Ammon's horn (tissue), 1 donor: ENCODE measurements at regions not wholly inside any gene's neighbourhood (a gene's known extent, or its start where the extent isn't known, plus 50 kb on each side); places are given as distances from the start of the nearest gene placed in this dataset.

Source experiments
- DNase-seq: peaks from one replicate; pipeline ENCODE4 v3.0.0-alpha.2; 2016; ENCODE audit warnings: low spot score

DNA sequence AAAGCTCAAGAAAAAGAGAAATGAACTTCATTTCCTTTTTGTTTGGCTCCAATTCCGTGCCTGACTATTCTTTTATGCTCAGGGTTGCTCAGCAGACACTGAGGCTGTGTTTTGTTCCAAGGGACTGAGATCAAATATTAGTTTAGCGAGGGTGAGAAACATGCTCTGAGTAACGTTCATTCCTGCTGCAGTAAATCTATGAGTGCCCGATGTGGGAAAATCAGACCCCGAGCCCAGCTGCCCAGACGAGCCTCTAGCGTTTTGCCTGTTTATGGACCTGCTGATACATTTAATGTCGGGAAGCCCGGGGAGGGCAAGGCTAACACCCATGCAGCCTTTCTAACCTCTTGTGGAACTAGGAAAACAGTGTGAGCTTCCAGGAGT is 119.2 kb downstream of the VAPA start:
- no peak for DNase-seq

GRCh38 chr18:10035281-10035991 is 121.6 kb downstream of the VAPA start:
- no peak for DNase-seq

GRCh38 chr18:10036479-10036878 is 122.7 kb downstream of the VAPA start:
- DNase-seq, result no peak

DNA sequence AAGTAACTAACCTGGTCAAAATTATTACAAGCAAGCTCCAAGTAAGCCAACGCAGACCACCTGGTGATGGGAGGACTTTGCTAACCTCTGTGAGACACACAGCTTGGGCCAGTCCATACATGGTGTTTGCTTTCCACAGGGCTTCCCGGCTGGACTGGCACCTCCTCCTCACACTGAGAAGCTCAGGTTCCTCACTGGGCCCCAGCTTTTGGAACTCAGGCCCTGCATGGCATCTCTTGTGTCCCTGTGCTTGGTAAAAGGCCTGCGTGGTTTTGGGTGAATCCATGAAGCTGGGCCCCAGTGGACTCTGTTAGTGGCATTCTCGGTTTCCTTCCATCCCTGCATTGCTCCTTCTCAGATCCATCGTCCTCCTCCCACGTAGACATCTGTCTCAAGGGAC is 123.4 kb downstream of the VAPA start:
- DNase-seq, result no peak

GRCh38 chr18:10038268-10038667 is 124.5 kb downstream of the VAPA start:
- DNase-seq, result no peak

DNA sequence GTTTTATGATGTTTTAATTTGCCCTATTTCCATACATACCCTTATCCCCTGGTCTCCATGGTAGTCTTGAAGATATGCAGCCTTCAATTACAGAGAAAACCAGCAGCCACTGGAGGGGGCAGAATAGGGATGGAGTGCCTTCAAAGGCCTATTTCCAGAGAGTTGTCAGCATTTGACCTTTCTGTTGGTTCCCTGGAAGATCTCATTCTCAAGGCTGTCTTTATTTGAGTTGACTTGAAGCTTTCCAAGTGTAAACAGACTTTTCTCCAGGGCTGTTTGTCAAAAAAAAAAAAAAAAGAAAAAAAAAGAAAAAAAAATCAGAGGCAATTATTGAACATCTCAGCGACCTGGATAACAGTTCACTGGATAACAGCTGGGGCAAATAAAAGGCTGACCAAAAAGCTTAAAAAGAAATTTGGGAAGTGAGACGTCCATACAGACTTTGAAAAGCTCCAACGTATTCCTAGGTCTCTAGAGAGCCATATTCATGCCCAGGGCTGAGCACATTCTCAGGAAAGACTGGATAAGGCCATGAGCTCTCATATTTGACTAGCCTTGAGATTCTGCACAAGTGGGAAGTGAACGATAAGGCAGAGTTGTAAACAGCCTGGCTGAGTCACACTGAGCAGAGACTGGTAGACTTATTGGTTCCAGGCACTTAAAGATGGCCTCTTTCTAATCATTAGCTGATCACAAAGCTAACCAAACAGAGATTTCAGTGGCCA is 126.6 kb downstream of the VAPA start:
- no peak for DNase-seq

DNA sequence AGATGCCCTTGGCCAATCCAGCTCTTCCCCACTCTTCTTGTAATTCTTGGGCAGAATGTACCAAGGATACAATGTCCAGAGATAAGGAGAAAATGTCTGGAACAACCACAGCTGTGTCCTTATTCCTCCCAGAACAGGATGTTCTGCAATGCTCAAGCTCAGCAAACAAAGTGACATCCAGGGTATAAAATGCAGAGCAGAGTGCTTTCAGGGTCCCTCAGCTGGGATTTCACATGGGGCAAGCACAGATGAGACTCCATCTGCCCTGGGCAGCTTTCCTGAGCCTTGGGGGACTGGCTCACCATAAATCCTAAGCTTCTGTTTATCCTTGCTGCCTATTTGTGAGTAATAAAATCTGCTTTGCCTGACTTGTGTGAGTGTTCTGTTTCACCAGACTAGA is 127.4 kb downstream of the VAPA start:
- no peak for DNase-seq

GRCh38 chr18:10042492-10042891 is 128.7 kb downstream of the VAPA start:
- DNase-seq, result no peak

- DNase-seq, result no peak
These were observed 130.2 kb downstream of the VAPA start for GRCh38 chr18:10044054-10044453.

DNA sequence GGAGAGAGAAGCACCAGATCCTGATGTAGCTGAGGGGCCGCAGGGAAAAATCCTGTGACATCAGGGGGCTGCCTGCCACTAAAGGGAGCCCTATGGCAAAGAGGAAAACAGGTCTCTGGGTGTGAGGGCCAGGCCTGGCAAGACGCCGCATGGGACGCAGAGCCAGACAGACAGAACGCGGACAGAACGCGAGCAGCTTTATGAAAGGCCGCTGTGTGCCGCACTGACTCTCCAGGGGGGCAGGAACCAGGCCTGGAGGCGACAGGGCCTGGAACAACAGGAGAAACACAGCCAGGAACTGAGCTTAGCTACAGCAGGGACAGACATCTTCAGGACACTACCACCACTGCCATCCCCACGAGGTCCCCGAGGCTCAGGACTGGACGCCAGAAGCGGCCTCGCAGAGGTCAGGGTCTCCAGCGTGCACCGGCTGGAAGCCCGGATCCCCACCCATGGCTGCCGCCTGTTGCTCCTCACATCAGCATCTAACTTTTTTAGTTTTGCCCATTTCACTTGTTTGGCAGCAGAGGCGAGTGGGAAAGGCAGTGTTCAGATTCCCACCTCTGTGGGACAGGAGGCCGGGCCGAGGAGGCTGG is 131.6 kb downstream of the VAPA start:
- peak; percentile 85 for DNase-seq

- no peak for DNase-seq
These were observed 132.5 kb downstream of the VAPA start for GRCh38 chr18:10046178-10046807.

DNA sequence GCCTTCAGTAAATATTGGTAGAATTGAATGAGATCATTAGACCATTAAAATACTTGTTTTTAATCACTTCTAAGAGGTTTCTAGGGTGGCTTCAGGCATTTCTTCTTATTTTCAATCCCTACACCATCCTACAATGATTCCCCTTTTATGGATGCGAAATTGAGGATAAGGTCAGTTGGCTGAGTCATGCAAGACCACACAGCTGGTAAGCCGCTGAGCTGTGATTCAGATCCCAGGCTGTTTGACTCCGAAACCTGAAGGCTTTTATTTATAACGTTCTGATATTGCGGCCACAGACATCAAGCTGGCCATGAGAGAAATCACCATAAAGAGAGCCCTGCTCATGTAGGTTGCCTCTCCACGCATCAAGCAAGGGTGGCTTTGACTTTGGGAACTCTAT is 133.4 kb downstream of the VAPA start:
- no peak for DNase-seq

DNA sequence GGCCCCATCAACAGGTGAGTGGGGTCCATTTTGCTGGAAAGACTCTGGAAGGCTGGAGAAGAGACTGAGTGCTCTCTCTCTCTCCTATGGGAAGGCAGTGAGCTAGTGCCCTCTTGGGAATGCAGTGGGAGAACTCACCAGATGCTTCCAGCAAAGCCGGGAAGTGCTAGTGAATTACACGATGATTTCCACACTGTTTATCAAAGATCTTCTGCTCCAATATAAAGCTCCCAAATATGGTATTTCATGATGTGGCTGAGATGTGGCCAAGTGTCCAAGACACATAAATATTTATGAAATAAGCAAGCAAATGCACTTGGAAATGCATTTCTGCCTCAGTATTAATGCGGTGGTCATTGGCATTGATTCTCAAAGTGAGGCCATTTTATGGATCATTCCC is 135.9 kb downstream of the VAPA start:
- DNase-seq, result no peak

DNA sequence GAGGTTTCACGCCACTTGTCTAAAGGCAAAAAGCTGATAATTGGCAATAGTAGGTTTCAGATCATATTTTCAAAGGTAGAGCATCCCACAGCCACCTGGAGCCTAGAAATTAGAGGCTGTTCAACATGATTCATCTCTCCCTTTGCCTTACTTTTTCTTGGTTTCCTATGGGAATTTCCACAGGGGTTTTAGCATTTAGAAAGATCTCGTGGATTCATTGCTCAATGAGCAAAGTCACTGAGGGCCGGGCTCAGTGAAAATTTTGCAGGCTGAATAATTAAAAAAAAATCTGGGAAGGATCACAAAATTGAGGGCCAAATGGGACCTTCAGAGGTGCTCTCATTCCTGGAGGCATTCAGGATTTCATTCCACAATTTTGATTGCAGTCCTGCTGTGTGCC is 137.1 kb downstream of the VAPA start:
- no peak for DNase-seq

- DNase-seq, result peak; percentile 90
These were observed 138.2 kb downstream of the VAPA start for GRCh38 chr18:10051877-10052631.

DNA sequence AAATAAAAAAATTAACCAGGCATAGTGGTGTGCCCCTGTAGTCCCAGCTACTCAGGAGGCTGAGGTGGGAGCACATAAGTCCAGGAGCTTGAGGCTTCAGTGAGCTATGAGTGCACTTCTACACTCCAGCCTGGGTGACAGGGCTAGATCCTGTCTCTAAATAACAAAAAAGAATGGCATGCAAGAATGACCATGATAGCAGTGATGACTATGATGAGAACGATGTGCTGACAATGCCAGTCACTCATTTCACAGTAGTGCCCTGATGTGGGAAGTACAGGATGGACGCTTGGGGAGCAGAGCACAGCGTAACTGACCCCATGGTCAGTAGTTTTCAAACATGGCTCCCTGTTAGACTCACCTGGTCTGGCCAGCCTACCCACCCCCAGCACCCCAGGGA is 139.1 kb downstream of the VAPA start:
- no peak for DNase-seq

DNA sequence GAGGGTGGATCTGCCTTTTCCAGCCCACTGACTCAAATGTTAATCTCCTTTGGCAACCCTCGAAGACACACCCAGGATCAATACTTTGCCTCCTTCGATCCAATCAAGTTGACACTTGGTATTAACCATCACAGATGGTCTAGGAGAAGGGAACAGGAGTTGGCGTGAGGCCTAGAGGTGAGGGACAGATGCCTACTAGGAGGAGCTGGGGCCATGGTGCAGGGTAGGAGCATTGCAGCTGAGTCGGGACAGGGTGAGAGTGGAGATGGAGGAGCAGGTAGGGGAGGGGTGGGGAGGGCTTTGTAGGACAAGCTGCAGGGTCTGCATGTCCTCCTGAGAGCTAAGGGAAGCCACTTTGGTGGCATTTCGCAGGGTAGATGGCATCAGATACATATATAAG is 140.0 kb downstream of the VAPA start:
- no peak for DNase-seq

DNA sequence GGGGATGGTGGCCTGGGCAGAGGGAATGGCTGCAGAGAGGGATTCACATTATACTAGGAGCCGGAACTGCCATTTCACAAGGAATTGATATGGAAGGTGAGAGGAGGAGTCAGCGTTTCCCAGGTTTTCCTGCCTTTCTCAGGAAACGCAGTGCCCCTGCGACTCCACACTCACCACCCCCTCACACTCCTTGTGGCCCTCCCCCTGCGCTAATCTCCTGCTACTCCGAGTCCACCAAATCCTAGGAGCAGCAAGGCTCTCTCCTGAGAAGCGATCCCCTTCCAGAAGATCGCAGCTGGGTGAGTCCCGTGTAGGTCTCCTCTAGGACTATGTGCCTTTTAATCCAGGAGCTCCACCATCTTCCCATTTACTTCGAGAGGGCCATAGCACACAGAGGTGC is 140.6 kb downstream of the VAPA start:
- no peak for DNase-seq

GRCh38 chr18:10055125-10055750 is 141.4 kb downstream of the VAPA start:
- DNase-seq, result no peak

- no peak for DNase-seq
These were observed 142.7 kb downstream of the VAPA start for GRCh38 chr18:10056506-10056905.

- DNase-seq, result peak; percentile 67
These were observed 143.6 kb downstream of the VAPA start for GRCh38 chr18:10057401-10057893.
